IPS DF 19.7 (cell line): ENCODE measurements at regions not wholly inside any gene's neighbourhood (a gene's known extent, or its start where the extent isn't known, plus 50 kb on each side); places are given as distances from the start of the nearest gene placed in this dataset.
"Not testable (repeated sequence)": the region's sequence is repeated elsewhere in the genome, so short reads cannot be mapped to it uniquely, and the experiment has no call there.

Experiments
- DNase-seq: peaks from one replicate; pipeline ENCODE4 v3.0.0-alpha.2; 2013; ENCODE audit warnings: low read depth, low spot score

GRCh38 chr16:88200154-88200895 lies 182.4 kb upstream of the ZNF469 start:
- DNase-seq, result not testable (repeated sequence)

GRCh38 chr16:88200896-88201185 lies 181.9 kb upstream of the ZNF469 start:
- DNase-seq, result no peak

- not testable (repeated sequence) for DNase-seq
Observed at GRCh38 chr16:88201611-88202010, 181.1 kb upstream of the ZNF469 start.

- no peak for DNase-seq
Observed at GRCh38 chr16:88202207-88202745, 180.5 kb upstream of the ZNF469 start.

GRCh38 chr16:88202856-88203681 lies 179.7 kb upstream of the ZNF469 start:
- not testable (repeated sequence) for DNase-seq

- DNase-seq, result not testable (repeated sequence)
Observed at GRCh38 chr16:88204131-88205110, 178.3 kb upstream of the ZNF469 start.

GRCh38 chr16:88205482-88205881 lies 177.3 kb upstream of the ZNF469 start:
- not testable (repeated sequence) for DNase-seq

- DNase-seq, result not testable (repeated sequence)
Observed at GRCh38 chr16:88206006-88206405, 176.8 kb upstream of the ZNF469 start.

- DNase-seq, result not testable (repeated sequence)
Observed at GRCh38 chr16:88206516-88206915, 176.2 kb upstream of the ZNF469 start.

GRCh38 chr16:88208112-88208511 lies 174.6 kb upstream of the ZNF469 start:
- DNase-seq, result no peak

GRCh38 chr16:88208776-88209175 lies 174.0 kb upstream of the ZNF469 start:
- DNase-seq, result not testable (repeated sequence)

- DNase-seq, result not testable (repeated sequence)
Observed at GRCh38 chr16:88209579-88209978, 173.2 kb upstream of the ZNF469 start.

GRCh38 chr16:88213937-88214336 lies 168.8 kb upstream of the ZNF469 start:
- DNase-seq, result not testable (repeated sequence)

- DNase-seq, result not testable (repeated sequence)
Observed at GRCh38 chr16:88221001-88221761, 161.6 kb upstream of the ZNF469 start.

- not testable (repeated sequence) for DNase-seq
Observed at GRCh38 chr16:88223696-88224095, 159.1 kb upstream of the ZNF469 start.

- not testable (repeated sequence) for DNase-seq
Observed at GRCh38 chr16:88224131-88224898, 158.4 kb upstream of the ZNF469 start.

GRCh38 chr16:88225640-88226230 lies 157.0 kb upstream of the ZNF469 start:
- DNase-seq, result not testable (repeated sequence)

GRCh38 chr16:88226302-88226701 lies 156.5 kb upstream of the ZNF469 start:
- not testable (repeated sequence) for DNase-seq

GRCh38 chr16:88227026-88227721 lies 155.6 kb upstream of the ZNF469 start:
- not testable (repeated sequence) for DNase-seq
